K562 (cell line): ENCODE measurements at regions not wholly inside any gene's neighbourhood (a gene's known extent, or its start where the extent isn't known, plus 50 kb on each side); places are given as distances from the start of the nearest gene placed in this dataset.

ENCODE experiments used
- AFF4 ChIP-seq: sonication (generic); formaldehyde crosslinking; IDR thresholded peaks from 2 replicates; pipeline ENCODE4 v1.8.0; 2023; ENCODE audit warnings: mild to moderate bottlenecking, missing genetic modification reagents
- CHCHD3 ChIP-seq: fragments of 250-450 bp; sonication (Bioruptor Pico); IDR thresholded peaks from 2 replicates; pipeline ENCODE4 v2.1.2; 2022; ENCODE audit warnings: mild to moderate bottlenecking
- CHD4 ChIP-seq: fragments of 200-600 bp; sonication (generic); IDR thresholded peaks from 3 replicates; pipeline ENCODE4 v1.6.1; 2012; ENCODE audit warnings: low read depth, mild to moderate bottlenecking, mixed read lengths, low read length, inconsistent platforms; ENCODE audit not compliant: insufficient read depth, insufficient replicate concordance, poor library complexity, severe bottlenecking
- COPS2 ChIP-seq: fragments of 450-650 bp; conservative IDR thresholded peaks from 2 replicates; pipeline ENCODE4 v1.6.1; 2016; ENCODE audit warnings: mild to moderate bottlenecking, moderate library complexity
- ETV5 ChIP-seq: sonication (generic); formaldehyde crosslinking; IDR thresholded peaks from 2 replicates; pipeline ENCODE4 v1.4.0; 2020; ENCODE audit warnings: low read depth, mild to moderate bottlenecking, missing genetic modification reagents
- FOXM1 ChIP-seq, 2 experiments: fragments of 450-650 bp in 1 of 2; sonication (generic) in 1 of 2; formaldehyde crosslinking in 1 of 2; IDR thresholded peaks; 2 replicates each; pipeline versions ENCODE4 v1.6.1 to v1.9.0; 2017 to 2022; ENCODE audit warnings: low read depth in 2 of 2, mild to moderate bottlenecking in 2 of 2, missing genetic modification reagents in 1 of 2, moderate library complexity in 1 of 2
- FOXP1 ChIP-seq: sonication (generic); formaldehyde crosslinking; IDR thresholded peaks from 2 replicates; pipeline ENCODE4 v1.8.0; 2022; ENCODE audit warnings: mild to moderate bottlenecking, missing genetic modification reagents
- HDAC1 ChIP-seq, 2 experiments: fragments of 450-650 bp; IDR thresholded peaks; 2 replicates each; pipeline ENCODE4 v1.6.1; 2016 to 2017; ENCODE audit warnings: inconsistent platforms in 1 of 2, mild to moderate bottlenecking in 1 of 2, moderate library complexity in 1 of 2
- MEIS2 ChIP-seq: fragments of 450-650 bp; IDR thresholded peaks from 2 replicates; pipeline ENCODE4 v1.6.1; 2014; ENCODE audit warnings: mild to moderate bottlenecking; ENCODE audit not compliant: partially characterized antibody
- MLLT1 ChIP-seq, 2 experiments: fragments of 450-650 bp; IDR thresholded peaks; 2 replicates each; pipeline ENCODE4 v1.6.1; 2016
- RBM22 ChIP-seq: fragments of 200-400 bp; formaldehyde crosslinking; IDR thresholded peaks from 2 replicates; pipeline ENCODE4 v1.6.1; 2018; ENCODE audit warnings: low read length, low read depth; ENCODE audit not compliant: poor library complexity, severe bottlenecking
- SIX5 ChIP-seq, 2 experiments: IDR thresholded peaks; 2 replicates each; pipeline ENCODE4 v1.6.1; 2011; ENCODE audit warnings: low read length in 2 of 2, borderline replicate concordance in 1 of 2, low read depth in 1 of 2, mild to moderate bottlenecking in 1 of 2, moderate library complexity in 1 of 2; ENCODE audit not compliant: insufficient read depth in 1 of 2
- SMARCA4 ChIP-seq: fragments of 450-650 bp; IDR thresholded peaks from 2 replicates; pipeline ENCODE4 v1.6.1; 2016
- TEAD4 ChIP-seq, 2 experiments: sonication (generic) in 1 of 2; formaldehyde crosslinking in 1 of 2; IDR thresholded peaks; 2 replicates each; pipeline versions ENCODE4 v1.6.1 to v1.8.0; 2012 to 2022; ENCODE audit warnings: borderline replicate concordance in 1 of 2, inconsistent platforms in 1 of 2, low read length in 1 of 2, mild to moderate bottlenecking in 1 of 2, missing genetic modification reagents in 1 of 2
- ZBTB7A ChIP-seq: IDR thresholded peaks from 2 replicates; pipeline ENCODE4 v1.6.1; 2011; ENCODE audit warnings: low read depth, mild to moderate bottlenecking, low read length, moderate library complexity, borderline replicate concordance; ENCODE audit not compliant: control insufficient read depth
- ZNF445 ChIP-seq: fragments of 250-450 bp; sonication (Bioruptor Pico); IDR thresholded peaks from 2 replicates; pipeline ENCODE4 v1.4.0; 2020; ENCODE audit warnings: low read depth, mild to moderate bottlenecking, moderate library complexity
- ZNF699 ChIP-seq: fragments of 250-450 bp; sonication (Bioruptor Pico); IDR thresholded peaks from 2 replicates; pipeline ENCODE4 v1.8.0; 2021; ENCODE audit warnings: mild to moderate bottlenecking, moderate library complexity; ENCODE audit not compliant: insufficient replicate concordance
- ZNF785 ChIP-seq: fragments of 250-450 bp; sonication (Bioruptor Pico); IDR thresholded peaks from 2 replicates; pipeline ENCODE4 v1.4.0; 2020; ENCODE audit warnings: mild to moderate bottlenecking
- TF ChIP-seq, protein P1 (sequence below), 2 experiments: fragments of 150-350 bp in 1 of 2; IDR thresholded peaks; 2 replicates each; pipeline ENCODE4 v1.6.1; 2012 to 2016; ENCODE audit warnings: low read depth in 2 of 2, low read length in 2 of 2, mild to moderate bottlenecking in 1 of 2, moderate library complexity in 1 of 2

GRCh38 chr6:137389150-137389704, 105.0 kb downstream of the OLIG3 start (continued):
- TF ChIP-seq, protein P1, sequence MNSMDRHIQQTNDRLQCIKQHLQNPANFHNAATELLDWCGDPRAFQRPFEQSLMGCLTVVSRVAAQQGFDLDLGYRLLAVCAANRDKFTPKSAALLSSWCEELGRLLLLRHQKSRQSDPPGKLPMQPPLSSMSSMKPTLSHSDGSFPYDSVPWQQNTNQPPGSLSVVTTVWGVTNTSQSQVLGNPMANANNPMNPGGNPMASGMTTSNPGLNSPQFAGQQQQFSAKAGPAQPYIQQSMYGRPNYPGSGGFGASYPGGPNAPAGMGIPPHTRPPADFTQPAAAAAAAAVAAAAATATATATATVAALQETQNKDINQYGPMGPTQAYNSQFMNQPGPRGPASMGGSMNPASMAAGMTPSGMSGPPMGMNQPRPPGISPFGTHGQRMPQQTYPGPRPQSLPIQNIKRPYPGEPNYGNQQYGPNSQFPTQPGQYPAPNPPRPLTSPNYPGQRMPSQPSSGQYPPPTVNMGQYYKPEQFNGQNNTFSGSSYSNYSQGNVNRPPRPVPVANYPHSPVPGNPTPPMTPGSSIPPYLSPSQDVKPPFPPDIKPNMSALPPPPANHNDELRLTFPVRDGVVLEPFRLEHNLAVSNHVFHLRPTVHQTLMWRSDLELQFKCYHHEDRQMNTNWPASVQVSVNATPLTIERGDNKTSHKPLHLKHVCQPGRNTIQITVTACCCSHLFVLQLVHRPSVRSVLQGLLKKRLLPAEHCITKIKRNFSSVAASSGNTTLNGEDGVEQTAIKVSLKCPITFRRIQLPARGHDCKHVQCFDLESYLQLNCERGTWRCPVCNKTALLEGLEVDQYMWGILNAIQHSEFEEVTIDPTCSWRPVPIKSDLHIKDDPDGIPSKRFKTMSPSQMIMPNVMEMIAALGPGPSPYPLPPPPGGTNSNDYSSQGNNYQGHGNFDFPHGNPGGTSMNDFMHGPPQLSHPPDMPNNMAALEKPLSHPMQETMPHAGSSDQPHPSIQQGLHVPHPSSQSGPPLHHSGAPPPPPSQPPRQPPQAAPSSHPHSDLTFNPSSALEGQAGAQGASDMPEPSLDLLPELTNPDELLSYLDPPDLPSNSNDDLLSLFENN (IDR thresholded peaks at IDR 0.05; ENCODE audit: low read depth in 2 of 2, low read length in 2 of 2) = no peak
- TF ChIP-seq ZNF699 (no peak), CHCHD3 (no peak), MEIS2 (no peak), TEAD4 (IDR thresholded peaks at IDR 0.05; ENCODE audit: low read length) (peak; percentile 37; the same call in 1 of the 2 replicates), TEAD4 (CRISPR knock-in tag; IDR thresholded peaks at IDR 0.05; ENCODE audit: borderline replicate concordance) (no peak), ETV5 (CRISPR knock-in tag) (no peak), HDAC1 (IDR thresholded peaks at IDR 0.05) (no peak), FOXP1 (CRISPR knock-in tag) (no peak), RBM22 (no peak), COPS2 (no peak), ZNF445 (CRISPR knock-in tag) (no peak), CHD4 (no peak), SMARCA4 (peak; percentile 38; the same call in 1 of the 2 replicates), MLLT1 (IDR thresholded peaks at IDR 0.05) (no peak), FOXM1 (IDR thresholded peaks at IDR 0.05; ENCODE audit: low read depth) (no peak), FOXM1 (CRISPR knock-in tag; IDR thresholded peaks at IDR 0.05; ENCODE audit: low read depth) (no peak), AFF4 (CRISPR knock-in tag) (no peak), ZBTB7A (no peak), ZNF785 (CRISPR knock-in tag) (no peak), SIX5 (IDR thresholded peaks at IDR 0.05; ENCODE audit: borderline replicate concordance in 1 of 2, insufficient read depth in 1 of 2, low read depth in 1 of 2, low read length in 2 of 2) (no peak)
